ENCODE measurements at regions not wholly inside any gene's neighbourhood (a gene's known extent, or its start where the extent isn't known, plus 50 kb on each side); places are given as distances from the start of the nearest gene placed in this dataset.

DNA sequence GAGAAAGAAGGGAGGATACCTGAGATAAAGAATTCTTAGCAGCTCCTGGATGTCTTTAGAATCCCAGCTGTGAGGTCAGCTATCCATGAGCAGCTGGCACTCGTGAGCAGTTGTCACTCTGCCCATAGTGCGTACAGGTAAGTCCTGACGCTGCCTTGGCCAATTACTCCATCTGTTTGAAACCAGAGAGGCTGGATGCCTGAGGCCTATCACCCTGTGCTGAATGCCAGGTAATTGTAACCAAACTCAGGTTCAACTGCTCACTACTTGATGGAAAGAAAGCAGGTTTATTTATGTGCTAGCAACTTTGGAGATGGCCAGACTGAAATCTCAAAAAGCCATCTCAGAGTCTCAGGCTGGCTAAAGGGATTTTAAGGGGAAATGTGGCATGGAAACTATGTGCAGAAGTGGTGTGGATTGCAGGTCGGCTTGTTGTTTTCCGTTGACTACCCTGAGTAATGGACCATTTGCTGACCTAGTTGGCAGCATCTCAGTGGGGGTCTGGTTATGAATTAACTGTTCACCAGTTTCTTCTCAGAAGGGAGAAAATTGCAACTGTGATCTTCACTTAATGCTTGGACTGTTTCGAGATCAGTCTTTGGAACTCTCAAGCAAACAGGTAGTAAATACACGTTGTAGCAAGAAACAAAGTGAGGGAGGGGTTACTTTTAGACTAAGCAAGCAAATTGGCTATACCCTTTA, 1614.0 kb upstream of the PCDH10 start:
- TF ChIP-seq SUZ12 (IDR thresholded peaks at IDR 0.05; ENCODE audit: extremely low read depth, insufficient read depth, insufficient read length) (no peak), ZNF274 (IDR thresholded peaks at IDR 0.05; ENCODE audit: low read depth, low read length) (no peak), YY1 (IDR thresholded peaks at IDR 0.05; ENCODE audit: insufficient read depth, insufficient read length) (no peak)
